RWPE1 (cell line): ENCODE measurements at regions not wholly inside any gene's neighbourhood (a gene's known extent, or its start where the extent isn't known, plus 50 kb on each side); places are given as distances from the start of the nearest gene placed in this dataset.

Experiments
- CTCF ChIA-PET: fragments of 350-600 bp; sonication (Branson Sonifier 250); formaldehyde crosslinking; extraction: SDS; loops from one replicate; lab custom pipeline; 2021; lab: Yijun Ruan, JAX
- POLR2A ChIA-PET: fragments of 400-600 bp; formaldehyde crosslinking; extraction: SDS; loops from one replicate; lab custom pipeline; 2020; ENCODE audit warnings: antibody characterized with exemption; ENCODE audit not compliant: low non-redundant PET; lab: Yijun Ruan, JAX
- DNase-seq: peaks from one replicate; pipeline ENCODE4 v3.0.0; 2012; ENCODE audit warnings: low spot score
- H3K27ac ChIP-seq: fragments of 450-650 bp; 2 replicates; pipeline ENCODE4 v1.5.1; 2017
- CTCF ChIP-seq: fragments of 450-650 bp; conservative IDR thresholded peaks from 2 replicates; pipeline ENCODE4 v1.5.1; 2017; ENCODE audit warnings: low read depth, mild to moderate bottlenecking

DNA sequence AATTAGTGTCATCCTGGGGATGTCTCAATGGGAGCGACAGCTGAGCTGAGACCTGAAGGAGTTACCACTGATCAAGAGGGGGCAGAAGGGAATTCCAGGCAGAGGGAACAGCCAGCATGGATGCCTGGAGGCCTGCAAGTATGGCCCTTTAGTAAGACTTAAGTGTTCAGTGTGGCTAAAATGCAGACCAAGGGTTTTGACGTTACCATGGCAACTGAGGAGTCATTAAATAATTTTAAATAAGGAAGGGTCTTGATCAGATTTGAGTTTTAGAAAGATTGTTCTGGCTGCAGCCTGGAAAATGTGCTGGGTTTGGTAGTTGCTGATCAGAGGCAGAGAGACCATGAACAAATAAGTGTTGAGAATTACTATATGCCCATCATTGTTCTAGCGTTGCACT is 285.5 kb downstream of the USP46 start:
- ChIA-PET CTCF (no interaction called here), POLR2A (no interaction called here)
- no peak for DNase-seq
- no peak overlapping the region for H3K27ac ChIP-seq
- TF ChIP-seq CTCF: no peak

DNA sequence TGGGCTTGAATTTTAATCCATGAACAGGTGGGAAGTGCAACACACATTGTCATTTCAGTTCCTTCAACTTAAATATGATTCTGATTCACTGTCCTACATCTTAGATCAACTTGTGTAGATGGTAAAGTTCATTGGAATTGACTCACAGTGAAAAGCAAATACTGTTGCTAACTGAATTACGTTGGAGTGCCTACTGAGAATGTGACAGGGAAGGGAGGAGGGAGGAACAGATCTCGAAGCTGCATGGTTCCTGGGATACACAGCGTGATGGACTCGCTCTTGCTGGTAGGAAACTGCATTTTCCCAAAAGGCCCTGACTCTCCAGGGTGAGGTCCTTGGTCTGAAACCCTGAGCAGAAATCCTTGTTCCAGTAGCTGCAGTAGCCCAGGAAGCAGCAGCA is 284.2 kb downstream of the USP46 start:
- DNase-seq: no peak
- ChIA-PET POLR2A (no interaction called here), CTCF (interaction anchor here (1.1 kb wide), 1 partner anchor 35 kb away, joined by 3 read pairs; no protein-coding TSS in a partner anchor)
- TF ChIP-seq CTCF: no peak
- H3K27ac ChIP-seq: no peak overlapping the region

DNA sequence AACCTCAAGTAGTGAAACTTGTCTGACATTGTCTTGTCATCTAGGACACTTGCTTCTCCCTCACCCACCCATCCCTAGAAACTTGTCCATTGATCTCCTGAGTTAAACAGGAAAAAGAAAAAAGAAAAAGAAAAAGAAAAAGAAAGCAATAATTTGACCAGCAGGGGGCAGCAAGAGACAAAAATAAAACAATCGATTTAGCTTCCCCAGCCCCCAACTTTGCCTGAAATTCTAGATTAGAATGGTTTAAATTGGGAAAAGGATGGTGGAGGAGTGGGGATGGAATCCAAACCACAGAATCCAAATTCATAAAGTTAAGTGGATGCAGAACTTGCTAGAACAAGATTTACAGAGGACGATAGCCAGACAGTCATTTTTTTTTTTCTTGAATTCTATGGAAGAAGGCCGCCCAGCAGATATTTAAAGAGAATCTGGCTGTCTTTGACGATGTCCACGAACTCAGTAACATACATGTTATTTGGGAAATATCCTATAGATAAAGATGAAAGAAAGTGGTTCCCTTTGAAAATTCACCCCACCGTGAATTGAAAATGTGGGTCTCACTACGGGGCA is 282.9 kb downstream of the USP46 start:
- CTCF ChIA-PET: interaction anchor here (0.6 to 1.3 kb wide), 9 partner anchors 8 to 979 kb away, joined by 3 to 5 read pairs (median 3); no protein-coding TSS in a partner anchor

GRCh38 chr4:52377563-52377962 is 281.5 kb downstream of the USP46 start:
- TF ChIP-seq CTCF: no peak
- DNase-seq: no peak
- H3K27ac ChIP-seq: no peak overlapping the region
- CTCF ChIA-PET: no interaction called here
- POLR2A ChIA-PET: no interaction called here

More for the DNA sequence above, 282.9 kb downstream of the USP46 start:
- no peak overlapping the region for H3K27ac ChIP-seq
- POLR2A ChIA-PET: interaction anchor here (0.7 kb wide), 1 partner anchor 344 kb away, joined by 3 read pairs; no protein-coding TSS in a partner anchor
- TF ChIP-seq CTCF: peak; percentile 58
- peak; percentile 26 for DNase-seq

- POLR2A ChIA-PET: no interaction called here
- peak; percentile 62 for DNase-seq
- H3K27ac ChIP-seq: no peak overlapping the region
- no peak for TF ChIP-seq CTCF
- CTCF ChIA-PET: no interaction called here
These were observed 251.6 kb downstream of the USP46 start for GRCh38 chr4:52407545-52407944.

- TF ChIP-seq CTCF: no peak
- CTCF ChIA-PET: no interaction called here
- POLR2A ChIA-PET: no interaction called here
- H3K27ac ChIP-seq: no peak overlapping the region
- no peak for DNase-seq
These were observed 251.1 kb downstream of the USP46 start for GRCh38 chr4:52408032-52408431.
